ENCODE measurements at regions not wholly inside any gene's neighbourhood (a gene's known extent, or its start where the extent isn't known, plus 50 kb on each side); places are given as distances from the start of the nearest gene placed in this dataset.
"Not testable (repeated sequence)": the region's sequence is repeated elsewhere in the genome, so short reads cannot be mapped to it uniquely, and the experiment has no call there.

DNA sequence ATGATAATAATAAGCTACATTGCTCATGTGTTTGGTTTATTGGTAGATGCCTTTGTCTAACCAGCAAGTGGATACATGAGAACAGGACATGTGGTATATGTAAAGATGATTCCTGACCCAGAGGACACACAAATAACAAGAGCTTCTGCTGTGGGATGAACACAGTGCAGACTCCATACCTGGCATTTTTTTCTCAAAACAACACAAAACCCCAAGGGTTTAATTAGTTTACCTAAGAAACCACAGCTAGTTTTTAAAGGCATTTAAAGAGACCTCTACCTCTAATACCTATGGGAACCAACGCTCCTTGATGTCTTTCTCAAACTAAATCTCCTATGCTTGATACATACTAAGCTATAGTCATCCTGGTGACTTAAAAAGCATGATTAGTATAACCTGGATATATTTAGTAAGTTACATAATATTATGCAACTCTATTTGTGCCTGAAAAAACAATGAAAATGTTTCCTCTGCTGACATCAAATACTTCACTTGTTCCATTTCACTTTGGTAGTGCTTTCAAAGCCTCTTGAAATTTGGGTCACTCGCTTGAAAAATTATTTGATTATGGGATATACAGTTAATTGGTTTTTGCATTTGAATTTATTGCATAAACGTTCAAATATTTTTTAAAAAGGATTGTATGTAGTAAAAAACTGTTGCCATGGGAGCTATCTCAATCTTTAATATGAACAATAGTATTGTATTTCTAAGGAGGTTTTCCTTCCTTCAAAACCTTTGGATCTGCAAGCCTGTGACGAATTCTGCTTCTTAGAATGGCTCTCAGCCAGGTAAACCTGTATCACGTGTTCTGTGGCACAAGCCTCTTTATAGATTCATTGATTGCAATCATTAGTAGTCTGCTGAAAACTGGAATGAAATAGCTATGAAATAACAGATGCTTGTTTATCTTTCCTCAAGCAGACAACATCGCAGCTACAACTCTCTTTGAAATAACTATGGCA is 233.0 kb upstream of the KCNMB2 start:
- no peak for DNase-seq

GRCh38 chr3:178304758-178305467 is 231.3 kb upstream of the KCNMB2 start:
- DNase-seq = no peak

DNA sequence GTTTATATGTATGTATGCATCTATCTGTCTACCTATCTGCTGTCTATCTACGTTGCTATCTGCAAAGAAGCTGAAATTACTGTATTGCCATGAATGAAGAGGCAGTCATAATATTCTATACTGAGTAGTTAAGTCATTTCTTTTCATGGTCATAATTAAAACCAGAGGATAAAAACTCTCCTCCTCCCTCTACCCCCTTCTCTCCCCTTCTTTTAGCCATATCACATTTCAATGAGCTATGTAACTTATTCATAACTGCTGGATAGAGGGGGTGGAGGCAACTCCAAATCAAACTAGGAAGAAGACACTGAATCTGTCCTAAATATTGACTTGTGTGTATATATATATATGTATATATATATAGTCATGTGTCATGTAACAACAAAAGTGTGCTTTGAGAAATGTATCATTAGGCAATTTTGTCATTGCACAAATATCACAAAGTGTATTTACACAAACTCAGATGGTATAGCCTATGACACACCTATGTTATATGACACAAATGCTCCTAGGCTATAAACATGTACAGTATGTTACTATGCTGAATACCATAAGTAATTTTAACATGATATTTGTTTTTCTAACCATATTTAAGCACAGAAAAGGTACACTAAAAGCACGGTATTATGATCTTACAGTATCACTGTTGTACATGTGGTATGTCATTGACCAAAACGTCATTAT is 229.7 kb upstream of the KCNMB2 start:
- DNase-seq = no peak

DNA sequence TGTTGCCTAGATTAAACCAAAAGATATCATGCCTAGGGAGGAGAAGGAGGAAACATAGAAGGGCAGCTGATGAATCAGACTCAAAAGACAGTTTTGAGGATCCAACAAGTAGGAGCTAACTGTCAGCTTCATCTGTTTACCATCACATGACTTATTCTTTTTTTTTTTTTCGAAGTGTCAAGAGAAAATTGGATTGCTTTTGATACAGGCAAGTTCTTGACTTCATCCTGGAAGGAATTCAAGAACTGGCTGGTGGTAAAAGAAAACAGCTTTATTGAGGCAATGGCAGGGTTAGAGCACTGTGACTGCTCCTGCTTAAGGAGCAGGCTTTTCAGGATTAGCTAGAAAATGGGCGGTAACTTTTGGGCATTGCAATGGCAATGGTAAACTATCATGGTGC is 227.5 kb upstream of the KCNMB2 start:
- DNase-seq = no peak

- DNase-seq = no peak
Observed at GRCh38 chr3:178310949-178311348, 225.3 kb upstream of the KCNMB2 start.

DNA sequence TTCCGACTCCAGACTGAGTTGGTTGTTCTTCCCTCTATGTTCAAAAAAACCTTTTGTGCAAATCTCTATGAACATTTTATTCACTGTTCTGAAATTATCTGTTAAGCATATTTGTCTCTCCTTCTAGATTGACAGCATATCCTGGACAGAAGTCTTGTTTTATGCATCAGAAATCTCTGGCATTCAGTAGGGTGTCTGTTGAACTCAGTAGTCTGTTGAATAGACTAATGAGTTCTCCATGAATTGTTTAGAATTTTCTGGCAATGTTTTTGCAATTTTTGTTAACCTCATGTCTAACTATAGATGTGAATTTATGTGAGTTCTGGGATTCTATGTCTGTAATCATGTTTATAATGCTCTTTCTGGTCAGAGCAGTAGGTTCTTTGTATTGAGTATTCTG is 222.5 kb upstream of the KCNMB2 start:
- no peak for DNase-seq

GRCh38 chr3:178318340-178318739 is 217.9 kb upstream of the KCNMB2 start:
- no peak for DNase-seq

GRCh38 chr3:178318941-178319816 is 217.1 kb upstream of the KCNMB2 start:
- no peak for DNase-seq

DNA sequence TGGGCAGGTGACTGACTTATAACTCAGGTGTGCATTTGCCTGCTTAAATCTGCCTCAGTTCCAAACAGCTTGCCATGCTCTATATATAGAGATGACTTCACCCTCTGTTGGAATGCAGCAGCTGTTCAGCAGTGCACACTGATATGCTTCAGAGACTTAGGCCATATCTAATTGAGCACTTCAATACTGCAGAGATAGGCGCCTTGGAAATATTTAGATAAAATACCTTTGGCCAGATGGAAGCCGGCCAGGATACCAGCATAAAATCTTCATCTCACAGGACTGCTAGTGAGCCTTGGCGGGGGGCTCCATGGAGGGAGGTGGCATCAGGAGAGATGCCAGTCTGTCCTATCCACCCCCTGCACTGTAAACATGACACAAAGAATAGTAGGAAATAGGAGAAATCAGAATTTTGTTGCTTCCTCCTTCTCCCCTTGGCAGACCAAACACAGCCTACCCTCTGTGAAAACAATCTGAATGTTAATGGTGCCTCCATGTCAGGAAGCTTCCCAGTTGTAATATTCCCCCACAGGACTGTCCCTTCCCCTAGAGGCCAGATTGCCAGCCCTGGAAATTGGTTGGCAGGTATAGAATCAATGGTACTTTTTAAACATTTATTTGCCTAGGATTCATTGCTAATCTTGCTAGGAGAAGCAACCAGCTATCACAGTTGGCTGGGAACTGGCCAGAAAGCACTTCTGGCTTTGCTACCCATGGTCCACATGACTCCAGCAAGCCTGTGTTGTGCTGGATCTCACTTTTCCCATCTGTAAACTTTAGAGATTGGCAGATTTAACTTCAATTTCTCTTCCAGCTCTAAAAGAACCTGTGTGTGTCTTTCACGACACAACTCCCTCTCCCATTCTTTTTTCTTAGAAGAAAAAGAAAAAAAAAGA is 215.5 kb upstream of the KCNMB2 start:
- DNase-seq = no peak

- no peak for DNase-seq
Observed at GRCh38 chr3:178324356-178324755, 211.9 kb upstream of the KCNMB2 start.

DNA sequence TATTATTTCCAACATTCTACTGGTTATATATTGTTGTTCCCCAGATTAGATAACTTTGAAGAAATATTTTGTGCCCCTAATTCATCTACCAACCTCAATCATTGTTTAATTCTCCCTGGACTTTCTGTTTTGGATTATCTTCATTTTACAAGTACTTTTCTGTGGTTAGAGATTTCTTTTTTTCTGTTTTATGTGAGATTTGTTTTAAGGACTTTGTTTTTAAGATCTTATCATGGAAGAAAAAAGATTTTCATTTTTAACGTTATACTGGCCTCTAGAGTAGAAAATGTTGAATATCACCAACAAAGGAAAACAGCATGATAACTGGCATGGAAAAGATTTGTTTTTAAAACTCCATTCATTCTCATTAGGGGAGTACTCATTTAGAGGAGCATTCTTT is 210.9 kb upstream of the KCNMB2 start:
- DNase-seq = no peak

DNA sequence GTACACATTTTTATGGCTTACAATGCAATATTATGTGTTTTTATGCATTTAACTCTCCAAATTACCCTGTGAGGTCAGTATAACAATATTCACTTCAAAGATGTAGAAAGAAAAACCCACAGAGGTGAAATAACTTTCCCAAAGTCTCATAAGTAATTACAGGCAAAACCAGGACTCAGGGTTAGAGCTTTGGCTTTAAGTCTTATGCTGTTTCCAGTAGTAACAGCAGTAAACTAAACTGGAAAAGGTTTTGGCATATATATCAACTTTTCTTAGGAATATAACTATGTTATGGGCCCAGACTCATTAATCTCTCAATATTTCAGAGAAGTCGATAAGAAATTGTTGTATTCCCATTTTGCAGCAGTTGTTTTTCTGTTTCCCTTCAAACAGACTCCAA is 206.3 kb upstream of the KCNMB2 start:
- DNase-seq = no peak

DNA sequence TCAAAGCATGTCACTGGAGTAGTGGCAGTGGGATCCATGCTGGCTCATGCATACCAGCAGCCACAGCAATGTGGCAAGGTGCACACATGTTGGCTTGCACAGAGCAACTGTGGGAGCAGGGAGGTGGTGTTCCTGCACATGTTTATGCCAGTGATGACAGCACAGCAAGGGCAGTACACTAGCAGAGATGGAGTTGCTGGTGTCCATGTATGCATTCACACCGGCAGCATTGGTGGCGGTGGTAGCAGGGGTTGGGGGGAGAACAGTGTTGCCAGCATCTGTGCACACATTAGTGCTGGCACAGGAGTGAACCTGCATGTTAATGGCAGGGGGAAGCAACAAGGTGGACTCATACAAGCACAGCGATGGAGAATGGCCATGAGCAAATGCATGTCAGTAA is 202.0 kb upstream of the KCNMB2 start:
- DNase-seq = no peak

- DNase-seq = no peak
Observed at GRCh38 chr3:178336336-178336735, 199.9 kb upstream of the KCNMB2 start.

DNA sequence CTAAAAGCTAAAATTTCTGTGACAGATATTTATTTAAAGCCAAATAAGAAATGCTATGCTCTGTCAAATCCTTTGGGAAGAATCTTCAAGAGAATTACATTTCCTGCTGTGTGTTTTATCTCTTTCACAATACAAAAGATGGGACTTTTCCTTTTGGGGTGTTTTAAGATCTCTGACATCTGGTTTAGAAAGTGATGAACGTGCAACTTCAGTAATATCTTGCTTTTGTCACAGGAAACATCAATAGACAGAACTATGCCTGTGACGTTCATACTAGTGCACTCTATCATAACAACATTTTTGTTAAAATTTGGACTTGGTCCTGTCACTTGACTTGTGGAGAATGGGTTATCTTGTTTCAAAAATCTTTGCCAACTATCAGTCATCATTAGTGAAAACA is 195.7 kb upstream of the KCNMB2 start:
- DNase-seq = no peak

GRCh38 chr3:178341636-178342035 is 194.6 kb upstream of the KCNMB2 start:
- DNase-seq = no peak

DNA sequence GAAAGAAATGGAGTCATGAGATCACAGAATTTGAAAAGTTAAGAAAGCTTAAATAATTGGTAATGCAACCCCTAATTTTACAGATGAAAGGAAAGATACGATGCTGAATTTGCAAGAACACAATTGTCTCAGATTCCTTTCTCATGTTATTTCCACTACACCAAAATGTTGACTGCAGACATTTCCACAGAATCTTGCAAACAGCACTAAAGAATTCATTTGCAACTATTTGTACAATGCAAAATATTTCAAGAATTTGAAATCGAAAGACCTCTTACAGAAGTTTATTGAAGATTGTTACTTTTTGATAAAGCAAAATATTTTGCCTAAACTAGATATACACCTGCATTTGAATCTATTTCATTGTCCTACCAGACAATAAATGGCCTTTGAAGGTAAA is 194.1 kb upstream of the KCNMB2 start:
- DNase-seq = no peak

DNA sequence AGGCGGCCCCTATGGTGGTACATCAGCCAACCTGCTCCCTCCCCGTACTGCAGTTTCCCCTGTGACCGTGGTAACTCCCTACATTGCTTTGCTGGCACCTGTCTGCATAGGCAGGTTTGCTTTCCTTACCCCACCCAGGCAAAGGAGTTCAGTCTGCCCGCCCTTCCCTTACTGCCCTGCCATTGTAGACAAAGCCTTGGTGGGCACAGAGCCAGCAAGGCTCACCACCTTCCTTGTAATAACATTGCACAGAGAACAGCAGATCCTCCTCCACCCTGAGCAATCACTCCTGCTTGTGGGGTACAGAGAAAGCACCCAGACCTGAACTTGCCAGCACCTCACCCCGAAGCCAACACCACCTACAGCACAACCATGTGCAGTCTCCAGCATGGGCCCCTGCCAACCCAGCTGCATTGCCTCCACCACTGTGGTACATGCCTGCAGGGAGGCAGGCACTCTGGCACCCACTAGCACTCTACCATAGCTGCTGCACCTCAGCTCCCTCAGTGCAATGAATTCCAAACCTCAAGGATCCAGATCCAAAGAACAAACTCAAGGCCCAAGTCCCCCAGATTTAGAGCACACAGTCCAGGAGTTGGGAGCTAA is 192.7 kb upstream of the KCNMB2 start:
- no peak for DNase-seq

DNA sequence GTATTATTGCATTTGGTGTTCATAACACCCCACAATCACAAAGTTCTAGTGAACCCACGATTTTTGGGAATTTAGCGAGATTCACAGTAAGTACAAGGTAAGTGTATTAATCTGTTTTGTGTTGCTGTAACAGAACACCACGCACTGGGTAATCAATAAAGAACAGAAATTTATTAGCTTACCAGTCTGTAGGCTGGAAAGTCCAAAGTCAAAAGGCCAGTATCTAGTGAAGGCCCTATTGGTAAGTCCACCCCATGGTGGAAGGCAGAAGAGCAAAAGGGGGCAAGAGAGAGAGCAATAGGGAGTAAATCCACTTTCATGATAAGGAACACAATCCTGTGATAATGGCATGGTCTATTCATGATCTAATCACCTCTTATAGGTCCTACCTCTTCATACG is 190.3 kb upstream of the KCNMB2 start:
- DNase-seq = no peak

DNA sequence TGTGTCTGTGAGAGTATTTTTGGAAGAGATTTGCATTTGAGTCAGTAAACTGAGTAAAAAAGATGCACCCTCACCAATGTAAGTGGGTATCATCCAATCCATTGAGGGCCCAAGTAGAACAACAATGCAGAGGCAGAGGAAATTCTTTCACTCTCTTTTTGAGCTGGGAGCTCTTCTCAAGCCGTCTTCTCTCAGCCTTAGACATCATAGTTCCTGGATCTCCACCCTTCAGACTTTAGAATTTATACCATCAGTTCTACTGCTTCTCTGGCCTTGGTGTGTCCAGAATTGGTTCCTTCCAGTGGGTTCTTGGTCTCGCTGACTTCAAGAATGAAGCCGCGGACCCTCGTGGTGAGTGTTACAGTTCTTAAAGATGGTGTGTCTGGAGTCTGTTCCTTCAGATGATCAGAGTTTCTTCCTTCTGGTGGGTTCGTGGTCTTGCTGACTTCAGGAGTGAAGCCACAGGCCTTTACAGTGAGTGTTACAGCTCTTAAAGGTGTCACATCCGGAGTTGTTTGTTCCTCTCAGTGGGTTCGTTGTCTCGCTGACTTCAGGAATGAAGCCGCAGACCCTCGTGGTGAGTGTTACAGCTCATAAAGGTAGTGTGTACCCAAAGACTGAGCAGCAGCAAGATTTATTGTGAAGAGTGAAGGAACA is 187.5 kb upstream of the KCNMB2 start:
- DNase-seq = not testable (repeated sequence)

GRCh38 chr3:178349218-178349596 is 187.0 kb upstream of the KCNMB2 start:
- DNase-seq = not testable (repeated sequence)

Measured in DMS153 (cell line).